ENCODE measurements at regions not wholly inside any gene's neighbourhood (a gene's known extent, or its start where the extent isn't known, plus 50 kb on each side); places are given as distances from the start of the nearest gene placed in this dataset.
"Not testable (repeated sequence)": the region's sequence is repeated elsewhere in the genome, so short reads cannot be mapped to it uniquely, and the experiment has no call there.

- Histone ChIP-seq H3K4me3 (ENCODE audit: low read depth in 1 of 2, low read length in 2 of 2) (no peak overlapping the region), H3K4me1 (ENCODE audit: control insufficient read depth in 1 of 2, insufficient read depth in 2 of 2, low read length in 2 of 2) (peaks cover 16 to 17% of the 10 kb centered on the region in 2 donors), H3K27ac (ENCODE audit: low read depth, low read length) (no peak overlapping the region)
Observed at GRCh38 chr2:195537811-195538210, 119.2 kb upstream of the SLC39A10 start.

GRCh38 chr2:195536906-195537305, 120.1 kb upstream of the SLC39A10 start:
- no peaks in the 10 kb centered on the region for H3K36me3 ChIP-seq (ENCODE audit: control insufficient read depth in 1 of 2, insufficient read depth in 2 of 2, low read length in 2 of 2)
- no peak overlapping the region for H3K4me3 ChIP-seq (ENCODE audit: low read depth in 1 of 2, low read length in 2 of 2)
- H3K9ac ChIP-seq (ENCODE audit: low read depth in 1 of 2, low read length in 2 of 2): no peak overlapping the region
- no peak overlapping the region for H3K27ac ChIP-seq (ENCODE audit: low read depth, low read length)
- H3K9me3 ChIP-seq (ENCODE audit: control insufficient read depth in 1 of 2, low read length in 2 of 2): no peaks in the 10 kb centered on the region
- no peaks in the 10 kb centered on the region for H3K27me3 ChIP-seq (ENCODE audit: control insufficient read depth in 1 of 2, insufficient read depth in 2 of 2, low read length in 2 of 2)
- peaks cover 17 to 21% of the 10 kb centered on the region in 2 donors for H3K4me1 ChIP-seq (ENCODE audit: control insufficient read depth in 1 of 2, insufficient read depth in 2 of 2, low read length in 2 of 2)

More at GRCh38 chr2:195537811-195538210, 119.2 kb upstream of the SLC39A10 start:
- Histone ChIP-seq H3K36me3 (ENCODE audit: control insufficient read depth in 1 of 2, insufficient read depth in 2 of 2, low read length in 2 of 2) (no peaks in the 10 kb centered on the region), H3K9me3 (ENCODE audit: control insufficient read depth in 1 of 2, low read length in 2 of 2) (no peaks in the 10 kb centered on the region), H3K9ac (ENCODE audit: low read depth in 1 of 2, low read length in 2 of 2) (no peak overlapping the region), H3K27me3 (ENCODE audit: control insufficient read depth in 1 of 2, insufficient read depth in 2 of 2, low read length in 2 of 2) (no peaks in the 10 kb centered on the region)

- H3K4me3 ChIP-seq (ENCODE audit: low read depth in 1 of 2, low read length in 2 of 2): peak overlapping the region in 1 of 2 donors; percentile 1
- H3K27me3 ChIP-seq (ENCODE audit: control insufficient read depth in 1 of 2, insufficient read depth in 2 of 2, low read length in 2 of 2): no peaks in the 10 kb centered on the region
- H3K4me1 ChIP-seq (ENCODE audit: control insufficient read depth in 1 of 2, insufficient read depth in 2 of 2, low read length in 2 of 2): peaks cover 17 to 21% of the 10 kb centered on the region in 2 donors
- no peaks in the 10 kb centered on the region for H3K36me3 ChIP-seq (ENCODE audit: control insufficient read depth in 1 of 2, insufficient read depth in 2 of 2, low read length in 2 of 2)
- no peak overlapping the region for H3K27ac ChIP-seq (ENCODE audit: low read depth, low read length)
- H3K9me3 ChIP-seq (ENCODE audit: control insufficient read depth in 1 of 2, low read length in 2 of 2): no peaks in the 10 kb centered on the region
- H3K9ac ChIP-seq (ENCODE audit: low read depth in 1 of 2, low read length in 2 of 2): no peak overlapping the region
Observed at GRCh38 chr2:195535911-195536522, 121.0 kb upstream of the SLC39A10 start.

- no peaks in the 10 kb centered on the region for H3K36me3 ChIP-seq (ENCODE audit: control insufficient read depth in 1 of 2, insufficient read depth in 2 of 2, low read length in 2 of 2)
- no peak overlapping the region for H3K27ac ChIP-seq (ENCODE audit: low read depth, low read length)
- H3K9me3 ChIP-seq (ENCODE audit: control insufficient read depth in 1 of 2, low read length in 2 of 2): no peaks in the 10 kb centered on the region
- H3K27me3 ChIP-seq (ENCODE audit: control insufficient read depth in 1 of 2, insufficient read depth in 2 of 2, low read length in 2 of 2): no peaks in the 10 kb centered on the region
- peaks cover 17 to 21% of the 10 kb centered on the region in 2 donors for H3K4me1 ChIP-seq (ENCODE audit: control insufficient read depth in 1 of 2, insufficient read depth in 2 of 2, low read length in 2 of 2)
- H3K9ac ChIP-seq (ENCODE audit: low read depth in 1 of 2, low read length in 2 of 2): no peak overlapping the region
- H3K4me3 ChIP-seq (ENCODE audit: low read depth in 1 of 2, low read length in 2 of 2): no peak overlapping the region
Observed at GRCh38 chr2:195534971-195535370, 122.1 kb upstream of the SLC39A10 start.

GRCh38 chr2:195533771-195534642, 123.0 kb upstream of the SLC39A10 start:
- Histone ChIP-seq H3K27ac (ENCODE audit: low read depth, low read length) (no peak overlapping the region), H3K4me3 (ENCODE audit: low read depth in 1 of 2, low read length in 2 of 2) (no peak overlapping the region), H3K9me3 (ENCODE audit: control insufficient read depth in 1 of 2, low read length in 2 of 2) (no peaks in the 10 kb centered on the region), H3K9ac (ENCODE audit: low read depth in 1 of 2, low read length in 2 of 2) (no peak overlapping the region), H3K4me1 (ENCODE audit: control insufficient read depth in 1 of 2, insufficient read depth in 2 of 2, low read length in 2 of 2) (peaks cover 17 to 21% of the 10 kb centered on the region in 2 donors), H3K36me3 (ENCODE audit: control insufficient read depth in 1 of 2, insufficient read depth in 2 of 2, low read length in 2 of 2) (no peaks in the 10 kb centered on the region), H3K27me3 (ENCODE audit: control insufficient read depth in 1 of 2, insufficient read depth in 2 of 2, low read length in 2 of 2) (no peaks in the 10 kb centered on the region)

GRCh38 chr2:195532628-195533271, 124.3 kb upstream of the SLC39A10 start:
- peak overlapping the region; percentile 41 to 46 for H3K4me3 ChIP-seq (ENCODE audit: low read depth in 1 of 2, low read length in 2 of 2)
- H3K36me3 ChIP-seq (ENCODE audit: control insufficient read depth in 1 of 2, insufficient read depth in 2 of 2, low read length in 2 of 2): no peaks in the 10 kb centered on the region
- no peak overlapping the region for H3K9ac ChIP-seq (ENCODE audit: low read depth in 1 of 2, low read length in 2 of 2)
- H3K4me1 ChIP-seq (ENCODE audit: control insufficient read depth in 1 of 2, insufficient read depth in 2 of 2, low read length in 2 of 2): peaks cover 12 to 15% of the 10 kb centered on the region in 2 donors
- H3K9me3 ChIP-seq (ENCODE audit: control insufficient read depth in 1 of 2, low read length in 2 of 2): no peaks in the 10 kb centered on the region
- no peak overlapping the region for H3K27ac ChIP-seq (ENCODE audit: low read depth, low read length)
- H3K27me3 ChIP-seq (ENCODE audit: control insufficient read depth in 1 of 2, insufficient read depth in 2 of 2, low read length in 2 of 2): no peaks in the 10 kb centered on the region

- Histone ChIP-seq H3K9me3 (ENCODE audit: control insufficient read depth in 1 of 2, low read length in 2 of 2) (no peaks in the 10 kb centered on the region), H3K9ac (ENCODE audit: low read depth in 1 of 2, low read length in 2 of 2) (no peak overlapping the region), H3K4me3 (ENCODE audit: low read depth in 1 of 2, low read length in 2 of 2) (peak overlapping the region in 1 of 2 donors; percentile 46), H3K4me1 (ENCODE audit: control insufficient read depth in 1 of 2, insufficient read depth in 2 of 2, low read length in 2 of 2) (peaks cover 12 to 15% of the 10 kb centered on the region in 2 donors), H3K27me3 (ENCODE audit: control insufficient read depth in 1 of 2, insufficient read depth in 2 of 2, low read length in 2 of 2) (no peaks in the 10 kb centered on the region), H3K36me3 (ENCODE audit: control insufficient read depth in 1 of 2, insufficient read depth in 2 of 2, low read length in 2 of 2) (no peaks in the 10 kb centered on the region), H3K27ac (ENCODE audit: low read depth, low read length) (no peak overlapping the region)
Observed at GRCh38 chr2:195532255-195532627, 124.8 kb upstream of the SLC39A10 start.

GRCh38 chr2:195531754-195532153, 125.3 kb upstream of the SLC39A10 start:
- Histone ChIP-seq H3K36me3 (ENCODE audit: control insufficient read depth in 1 of 2, insufficient read depth in 2 of 2, low read length in 2 of 2) (no peaks in the 10 kb centered on the region), H3K4me1 (ENCODE audit: control insufficient read depth in 1 of 2, insufficient read depth in 2 of 2, low read length in 2 of 2) (peaks cover 8 to 15% of the 10 kb centered on the region in 2 donors), H3K4me3 (ENCODE audit: low read depth in 1 of 2, low read length in 2 of 2) (no peak overlapping the region), H3K27me3 (ENCODE audit: control insufficient read depth in 1 of 2, insufficient read depth in 2 of 2, low read length in 2 of 2) (no peaks in the 10 kb centered on the region), H3K27ac (ENCODE audit: low read depth, low read length) (no peak overlapping the region), H3K9me3 (ENCODE audit: control insufficient read depth in 1 of 2, low read length in 2 of 2) (no peaks in the 10 kb centered on the region), H3K9ac (ENCODE audit: low read depth in 1 of 2, low read length in 2 of 2) (no peak overlapping the region)

GRCh38 chr2:195523242-195523641, 133.8 kb upstream of the SLC39A10 start:
- not testable (repeated sequence) for H3K27ac ChIP-seq (ENCODE audit: low read depth, low read length)

GRCh38 chr2:195521589-195521988, 135.4 kb upstream of the SLC39A10 start:
- Histone ChIP-seq H3K27ac (ENCODE audit: low read depth, low read length) (no peak overlapping the region), H3K4me1 (ENCODE audit: control insufficient read depth in 1 of 2, insufficient read depth in 2 of 2, low read length in 2 of 2) (no peaks in the 10 kb centered on the region), H3K4me3 (ENCODE audit: low read depth in 1 of 2, low read length in 2 of 2) (no peak overlapping the region), H3K27me3 (ENCODE audit: control insufficient read depth in 1 of 2, insufficient read depth in 2 of 2, low read length in 2 of 2) (no peaks in the 10 kb centered on the region), H3K9ac (ENCODE audit: low read depth in 1 of 2, low read length in 2 of 2) (no peak overlapping the region), H3K9me3 (ENCODE audit: control insufficient read depth in 1 of 2, low read length in 2 of 2) (no peaks in the 10 kb centered on the region), H3K36me3 (ENCODE audit: control insufficient read depth in 1 of 2, insufficient read depth in 2 of 2, low read length in 2 of 2) (no peaks in the 10 kb centered on the region)

More at GRCh38 chr2:195523242-195523641, 133.8 kb upstream of the SLC39A10 start:
- not testable (repeated sequence) for H3K36me3 ChIP-seq (ENCODE audit: control insufficient read depth in 1 of 2, insufficient read depth in 2 of 2, low read length in 2 of 2); H3K9ac ChIP-seq (ENCODE audit: low read depth in 1 of 2, low read length in 2 of 2); H3K27me3 ChIP-seq (ENCODE audit: control insufficient read depth in 1 of 2, insufficient read depth in 2 of 2, low read length in 2 of 2); H3K4me3 ChIP-seq (ENCODE audit: low read depth in 1 of 2, low read length in 2 of 2); H3K4me1 ChIP-seq (ENCODE audit: control insufficient read depth in 1 of 2, insufficient read depth in 2 of 2, low read length in 2 of 2); H3K9me3 ChIP-seq (ENCODE audit: control insufficient read depth in 1 of 2, low read length in 2 of 2)

All from duodenal mucosa (tissue), 2 donors.